Kidney tubule cell (primary cell): ENCODE measurements at regions not wholly inside any gene's neighbourhood (a gene's known extent, or its start where the extent isn't known, plus 50 kb on each side); places are given as distances from the start of the nearest gene placed in this dataset.

Experiments
- DNase-seq: peaks from one replicate; pipeline ENCODE4 v3.0.0-alpha.2; 2018; ENCODE audit warnings: low spot score

DNA sequence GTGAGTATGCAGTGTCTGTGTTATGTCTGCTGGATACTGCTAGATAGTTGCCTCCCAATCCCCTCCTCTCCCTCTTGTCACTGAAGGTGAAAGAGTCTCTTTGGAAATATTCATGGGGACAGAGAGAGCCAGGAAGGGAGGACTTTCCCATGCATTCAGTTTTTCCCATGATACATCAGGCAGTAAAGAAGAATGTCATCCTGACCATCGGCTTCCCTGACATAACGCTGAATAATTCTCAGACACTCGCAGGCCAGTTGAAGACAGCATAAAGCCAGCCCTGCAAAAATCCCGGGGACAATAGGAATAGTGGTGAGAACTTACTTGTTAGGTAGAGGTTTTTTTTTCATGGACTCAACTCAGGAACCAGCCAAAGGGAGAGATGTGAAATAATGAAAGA lies 58.1 kb downstream of the KLF4 start:
- no peak for DNase-seq

DNA sequence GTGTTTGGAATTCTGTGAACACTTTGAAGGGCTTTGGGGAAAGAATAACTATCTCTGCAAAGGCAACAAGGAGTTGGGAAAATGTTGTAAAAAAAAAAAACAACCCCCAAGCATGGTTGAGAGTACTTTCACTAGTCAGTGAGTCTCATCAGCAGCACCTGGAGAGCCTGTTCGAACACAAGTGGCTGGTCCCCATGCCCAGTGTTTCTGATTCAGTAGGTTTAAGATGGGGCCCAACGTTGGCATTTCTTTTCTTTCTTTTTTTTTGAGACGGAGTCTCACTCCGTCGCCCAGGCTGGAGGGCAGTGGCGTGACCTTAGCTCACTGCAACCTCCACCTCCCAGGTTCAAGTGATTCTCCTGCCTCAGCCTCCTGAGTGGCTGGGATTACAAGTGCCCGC lies 59.5 kb downstream of the KLF4 start:
- no peak for DNase-seq

DNA sequence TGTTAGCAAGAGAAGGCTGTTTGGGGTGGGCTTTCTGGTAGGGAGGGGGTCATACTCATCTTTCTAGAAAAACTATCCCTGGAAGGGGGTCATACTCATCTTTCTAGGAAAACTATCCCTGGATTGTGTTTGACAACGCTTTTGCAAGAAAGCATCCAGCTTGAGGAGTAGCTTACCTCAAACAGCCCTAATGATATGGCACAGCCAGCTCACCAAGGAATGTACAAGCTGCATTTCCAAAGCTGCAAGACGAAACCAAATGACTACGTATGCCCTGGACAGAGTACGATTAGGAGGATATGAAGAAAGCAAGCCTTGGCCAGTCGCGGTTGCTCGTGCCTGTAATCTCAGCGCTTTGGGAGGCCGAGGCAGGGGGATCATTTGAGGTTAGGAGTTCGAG lies 63.4 kb downstream of the KLF4 start:
- DNase-seq: no peak

DNA sequence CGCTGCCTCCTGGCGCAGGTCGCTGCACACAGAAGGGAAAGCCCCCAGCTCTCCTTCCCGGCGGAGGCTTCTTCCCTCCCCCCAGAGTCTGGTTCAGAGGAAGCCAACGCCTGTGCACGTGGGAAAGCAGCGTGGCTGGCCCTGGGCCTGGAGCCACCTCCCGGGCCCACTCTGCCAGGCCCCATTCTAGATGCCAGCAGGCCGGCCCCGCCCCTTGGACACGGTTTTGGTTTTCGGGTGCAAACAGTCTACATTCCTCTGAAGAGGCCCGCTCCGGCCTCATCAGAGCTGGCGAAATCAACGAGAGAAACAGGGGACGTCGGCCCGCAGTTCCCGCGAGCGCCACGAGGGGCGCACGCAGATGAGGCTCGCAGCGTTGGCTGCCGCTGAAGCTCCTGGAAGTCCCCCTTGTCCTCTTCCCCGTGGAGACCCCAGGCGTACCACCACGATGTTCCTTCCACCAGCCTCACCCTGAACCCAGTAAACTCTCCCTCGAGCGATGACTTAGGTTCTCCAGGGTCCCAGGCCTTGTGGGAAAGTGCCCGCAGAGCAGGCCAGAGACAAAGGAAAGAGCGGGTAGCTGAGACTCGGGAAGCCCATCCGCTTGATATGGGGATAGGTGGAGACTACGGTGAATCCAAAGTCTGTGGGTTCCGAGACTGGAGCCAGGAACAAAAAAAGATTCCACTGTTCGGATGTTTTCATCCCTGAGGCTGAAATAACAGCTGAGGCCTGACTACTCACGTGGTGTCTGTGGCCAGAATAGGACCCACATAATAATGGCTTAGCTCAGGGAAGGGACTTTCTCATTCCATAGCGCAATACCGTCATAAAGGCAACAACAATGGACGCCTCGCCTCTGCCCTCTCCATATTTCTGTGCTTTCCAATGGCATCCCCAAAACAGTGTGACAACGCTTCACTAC lies 64.2 kb downstream of the KLF4 start:
- DNase-seq: peak; percentile 77

DNA sequence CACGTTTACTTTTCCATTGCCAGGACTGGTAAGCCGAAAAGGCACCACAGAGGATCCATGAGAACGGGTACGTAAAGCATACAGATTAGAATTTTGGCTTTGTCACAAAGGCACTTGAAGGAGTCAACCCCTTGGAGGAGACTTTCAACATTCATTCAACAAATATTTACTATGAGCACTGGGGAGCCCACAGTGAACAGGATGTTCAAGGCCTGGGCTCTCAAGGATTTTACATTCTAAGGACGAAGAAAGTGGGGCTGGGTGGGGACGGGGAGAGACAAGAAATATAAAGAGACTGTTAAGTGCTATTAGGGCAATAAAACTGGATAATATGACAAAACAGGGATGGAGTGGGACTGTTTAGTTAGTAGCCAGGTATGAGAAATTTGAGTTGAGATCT lies 66.0 kb downstream of the KLF4 start:
- DNase-seq: no peak

DNA sequence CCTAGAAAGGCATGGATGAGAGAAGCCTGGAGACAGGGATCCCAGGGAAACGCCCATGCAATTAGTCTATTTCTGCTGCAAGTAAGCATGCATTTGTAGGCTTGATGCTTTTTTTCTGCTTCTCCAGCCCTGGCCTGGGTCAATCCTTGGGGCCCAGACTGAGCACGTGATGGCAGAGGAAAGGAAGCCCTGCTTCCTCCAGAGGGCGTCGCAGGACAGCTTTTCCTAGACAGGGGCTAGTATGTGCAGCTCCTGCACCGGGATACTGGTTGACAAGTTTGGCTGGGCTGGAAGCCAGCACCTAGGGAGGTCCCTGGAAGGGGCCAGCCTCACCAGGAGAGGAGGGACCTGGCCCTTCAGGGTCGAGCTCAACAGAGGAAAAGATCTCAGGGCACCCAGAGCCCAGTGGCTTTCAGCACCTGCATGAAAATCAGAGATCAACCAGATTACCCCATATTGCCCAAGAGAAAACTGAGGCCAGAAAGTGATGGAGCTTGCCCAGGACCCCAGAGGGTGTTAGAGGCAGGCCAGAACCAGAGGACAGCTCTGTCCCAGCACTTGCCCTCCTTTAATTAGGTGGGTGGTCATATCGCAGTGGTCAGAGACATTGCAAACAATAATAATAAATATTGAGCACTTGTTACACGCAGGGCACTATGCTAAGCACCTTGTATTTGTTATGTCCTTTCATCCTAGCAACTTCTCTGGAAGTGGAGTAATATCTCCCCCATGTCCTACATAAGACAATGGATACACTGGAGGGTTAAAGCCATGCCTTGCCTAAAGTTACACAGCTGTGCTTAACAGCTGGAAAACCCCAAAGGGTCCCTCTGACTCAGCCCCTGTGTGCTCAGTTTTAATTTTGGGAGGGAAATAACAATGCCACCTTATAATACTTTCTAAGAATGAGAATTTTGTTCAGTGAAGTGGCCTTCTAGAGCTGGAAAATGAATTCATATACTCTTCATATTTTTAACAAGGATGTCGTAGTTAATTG lies 67.1 kb downstream of the KLF4 start:
- DNase-seq: peak; percentile 73

DNA sequence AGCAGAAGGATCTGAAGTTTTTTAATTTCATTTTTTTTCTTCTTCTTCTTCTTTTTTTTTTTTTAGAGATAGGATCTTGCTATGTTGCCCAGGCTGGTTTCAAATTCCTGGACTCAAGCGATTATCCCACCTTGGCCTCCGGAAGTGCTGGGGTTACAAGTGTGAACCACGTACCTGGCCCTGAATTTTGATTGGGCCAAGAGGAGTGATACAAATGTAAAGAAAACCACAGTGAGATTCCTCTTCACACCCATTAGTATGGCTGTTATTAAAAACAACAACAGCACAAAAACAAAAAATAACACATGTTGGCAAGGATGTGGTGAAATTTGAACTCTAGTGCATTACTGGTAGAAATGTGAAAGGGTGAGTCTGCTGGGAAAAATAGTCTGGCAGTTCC lies 79.1 kb downstream of the KLF4 start:
- no peak for DNase-seq

DNA sequence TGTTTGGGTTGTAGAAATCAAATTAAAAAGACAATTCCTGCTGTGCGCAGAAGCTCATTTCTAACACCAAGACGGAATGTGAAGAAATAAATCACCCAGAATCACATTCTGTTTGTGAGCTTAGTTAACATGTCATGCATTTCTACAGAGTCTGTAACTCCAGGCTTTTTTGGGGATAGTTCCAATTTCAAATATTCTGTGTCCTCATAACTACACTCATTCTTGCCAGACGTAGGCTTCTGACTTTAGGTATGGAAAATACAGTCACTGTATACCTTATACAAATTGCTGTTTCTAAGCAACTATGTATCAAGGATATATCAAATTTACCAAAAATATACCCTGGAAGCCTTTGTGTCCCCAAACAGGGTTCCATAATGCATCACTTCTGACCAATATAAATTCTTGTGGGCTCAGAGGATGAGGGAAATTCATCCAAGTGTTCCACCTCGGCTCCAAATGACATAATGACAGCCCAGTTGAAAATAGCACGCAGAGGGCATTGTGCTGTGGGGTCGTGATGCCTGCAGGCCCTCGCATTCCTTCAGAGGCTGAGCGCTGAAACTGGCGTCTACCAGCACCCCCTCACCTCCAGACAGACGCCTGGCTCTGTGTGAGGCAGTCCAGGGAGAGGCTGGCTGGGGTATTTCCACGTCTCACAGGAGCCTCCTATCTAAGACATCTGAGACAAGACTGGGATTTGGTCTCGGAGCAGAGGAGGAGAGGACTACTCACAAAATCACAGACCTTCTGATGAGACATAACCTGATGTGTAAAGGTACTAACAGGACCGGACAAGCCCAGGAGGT lies 79.8 kb downstream of the KLF4 start:
- DNase-seq: no peak

DNA sequence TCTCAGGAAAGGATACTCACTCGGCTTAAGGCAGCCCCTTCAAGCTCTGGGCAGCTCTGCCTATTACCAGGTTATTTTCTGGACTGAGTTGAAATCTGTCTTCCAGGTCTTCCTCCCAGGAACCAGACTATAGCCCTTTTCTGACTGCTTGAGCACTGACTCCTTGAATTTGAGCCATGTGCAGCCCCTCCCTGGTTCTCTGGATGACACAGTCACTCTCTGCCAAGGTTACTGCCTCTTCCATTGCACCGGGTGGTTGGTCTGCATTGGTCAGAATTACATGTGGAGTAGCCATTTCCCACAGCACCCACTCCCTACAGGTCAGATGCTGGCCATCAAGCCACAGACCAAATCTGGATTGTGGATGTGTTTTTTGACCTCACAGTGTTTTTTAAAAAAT lies 81.9 kb downstream of the KLF4 start:
- no peak for DNase-seq

DNA sequence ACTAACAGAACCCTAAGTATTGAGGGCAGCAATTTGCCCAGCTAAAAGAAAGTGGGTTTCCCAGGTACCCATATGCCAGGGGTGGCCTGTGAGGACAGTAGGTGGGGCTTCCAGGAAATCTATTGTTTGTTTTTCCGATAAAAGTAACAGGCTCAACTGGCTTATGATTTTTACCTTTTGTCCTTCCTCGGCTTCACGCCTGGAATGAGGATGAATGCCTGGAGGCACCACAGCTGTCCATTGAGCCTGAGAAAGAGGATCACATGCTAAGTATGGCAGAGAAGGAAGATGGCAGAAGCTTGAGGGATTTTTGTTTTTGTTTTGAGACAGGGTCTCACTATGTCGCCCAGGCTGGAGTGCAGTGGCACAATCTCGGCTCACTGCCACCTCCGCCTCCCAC lies 84.1 kb downstream of the KLF4 start:
- no peak for DNase-seq

DNA sequence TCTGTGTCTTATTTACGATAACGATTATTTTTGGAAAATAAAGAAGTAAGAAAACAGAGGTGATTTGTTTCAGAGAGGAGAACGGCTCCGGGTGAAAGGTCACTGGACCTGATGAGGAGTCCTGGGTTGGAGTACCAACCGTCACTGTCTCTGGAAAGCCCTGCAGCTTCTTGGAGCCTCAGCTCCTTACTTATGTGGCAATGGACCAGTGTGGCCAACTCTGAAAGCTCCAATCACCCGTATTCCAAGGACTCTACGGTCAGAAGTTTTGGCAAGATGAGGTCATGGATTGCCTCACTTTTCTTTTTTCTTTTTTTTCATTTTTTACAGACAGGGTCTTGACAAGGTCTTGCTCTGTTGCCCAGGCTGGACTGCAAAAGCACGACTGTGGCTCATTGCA lies 84.8 kb downstream of the KLF4 start:
- DNase-seq: no peak

DNA sequence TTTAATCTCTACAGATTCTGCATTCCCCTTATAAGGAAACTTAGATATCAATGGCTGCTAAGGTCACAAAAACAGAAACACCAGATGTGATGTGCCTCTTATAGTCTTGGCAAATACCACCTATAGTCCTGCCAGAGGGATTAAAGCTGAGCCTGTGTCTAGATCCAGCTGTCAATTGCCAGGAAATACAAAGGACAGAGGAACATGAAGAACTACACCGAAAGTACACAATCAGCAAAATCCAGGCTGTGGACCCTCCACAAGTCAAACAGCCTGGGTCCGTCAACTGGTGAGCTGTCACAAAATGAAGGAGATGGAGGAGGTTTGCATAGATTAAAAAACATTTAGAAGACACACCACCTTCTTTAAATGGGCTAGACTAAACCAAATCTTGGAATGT lies 85.4 kb downstream of the KLF4 start:
- no peak for DNase-seq

DNA sequence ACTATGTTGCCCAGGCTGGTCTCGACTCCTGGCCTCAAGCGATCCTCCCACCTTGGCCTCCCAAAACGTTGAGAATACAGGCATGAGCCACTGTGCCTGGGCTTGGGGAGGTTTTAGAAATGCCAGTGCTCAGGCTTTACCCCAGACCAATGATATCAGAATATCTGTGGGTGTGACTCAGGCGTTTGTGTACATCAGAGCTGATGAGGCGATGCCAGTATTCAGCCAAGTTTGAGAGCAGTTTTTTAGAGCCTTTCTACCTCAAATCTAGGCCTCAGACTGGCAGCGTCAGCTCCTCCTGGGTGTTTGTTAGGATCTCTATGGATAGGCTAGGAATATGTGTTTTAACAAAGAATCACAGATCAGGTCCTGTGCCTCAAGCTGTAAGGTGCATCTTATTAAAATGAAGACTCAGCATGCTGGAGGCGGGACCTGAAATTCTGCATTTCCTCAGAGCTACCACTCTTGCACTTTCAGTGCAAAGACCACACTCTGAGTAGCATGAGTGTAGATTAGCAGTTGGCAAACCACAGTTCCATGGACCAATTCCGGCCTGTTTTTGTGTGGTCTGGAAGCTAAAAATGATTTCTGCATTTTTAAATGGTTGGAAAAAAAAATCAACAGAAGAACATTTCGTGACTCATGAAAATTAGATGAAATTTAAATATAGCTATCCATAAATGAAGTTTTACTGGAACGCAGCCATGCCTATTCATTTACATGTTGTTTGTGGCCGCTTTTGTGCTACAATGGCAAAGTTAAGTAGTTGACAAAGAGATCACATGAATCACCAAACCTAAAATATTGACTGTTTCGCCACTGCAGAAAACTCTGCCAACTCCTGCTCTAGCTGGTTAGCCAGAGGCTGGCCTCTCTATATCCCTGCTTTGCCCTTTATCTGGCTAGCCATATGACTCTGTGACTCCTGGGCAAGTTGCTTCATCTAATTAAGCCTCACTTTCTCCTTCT lies 92.2 kb downstream of the KLF4 start:
- no peak for DNase-seq

DNA sequence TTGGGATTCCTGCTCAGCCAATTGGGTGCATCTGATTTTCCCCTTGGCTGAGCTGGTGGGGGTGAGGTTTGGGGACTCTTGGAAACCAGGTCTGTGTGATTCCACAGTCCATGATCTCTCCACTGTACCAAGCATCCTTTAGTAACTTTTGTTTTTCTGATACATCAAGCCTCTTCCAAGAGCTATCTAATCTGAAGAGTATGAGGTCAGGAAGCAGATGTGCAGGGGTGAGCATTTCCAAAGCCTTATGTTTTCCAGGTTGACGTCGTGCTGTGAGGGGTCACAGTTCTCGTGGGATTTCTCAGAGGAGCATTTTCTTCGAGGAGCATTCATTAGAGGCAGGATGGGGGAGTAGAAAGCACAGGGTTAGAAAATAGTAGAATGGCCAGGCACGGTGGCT lies 95.3 kb downstream of the KLF4 start:
- peak; percentile 15 for DNase-seq

DNA sequence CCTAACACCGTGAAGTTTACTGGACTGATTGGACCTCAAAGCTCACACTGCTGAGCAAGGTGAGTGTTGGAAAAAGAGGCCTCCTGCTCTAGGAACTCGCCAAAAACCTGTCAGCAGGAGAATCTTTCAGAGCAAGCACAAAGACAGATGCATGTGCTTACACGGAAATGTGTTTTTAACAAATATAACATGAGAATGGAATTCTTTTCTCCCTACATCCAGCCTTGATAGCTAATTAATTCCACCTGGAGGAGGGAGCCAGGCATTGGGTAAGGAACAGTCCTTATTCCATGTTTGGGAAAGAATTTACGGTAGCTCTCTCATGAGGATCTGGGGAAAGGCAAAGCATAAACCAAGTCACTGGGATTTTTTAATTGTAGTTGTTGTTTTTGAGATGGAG lies 98.8 kb downstream of the KLF4 start:
- no peak for DNase-seq

DNA sequence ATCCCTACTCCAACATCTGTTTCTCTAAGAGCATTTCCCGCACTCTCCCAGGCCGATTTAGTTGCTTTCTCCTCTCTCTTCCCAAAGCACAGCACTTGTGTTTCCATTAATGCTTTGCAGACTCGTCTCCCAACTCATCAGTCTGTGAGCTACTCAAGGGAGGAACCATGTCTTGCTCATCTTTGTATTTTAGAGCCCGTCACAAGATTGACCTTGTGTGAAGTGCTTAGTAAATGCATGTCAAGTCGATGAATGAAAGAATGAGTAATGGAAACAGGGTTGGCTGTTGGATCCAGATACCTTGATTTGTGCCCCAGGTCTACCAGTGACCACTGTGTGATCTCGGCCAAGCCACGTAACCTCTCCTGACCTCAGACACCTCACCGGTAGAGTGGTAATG lies 99.3 kb downstream of the KLF4 start:
- no peak for DNase-seq

DNA sequence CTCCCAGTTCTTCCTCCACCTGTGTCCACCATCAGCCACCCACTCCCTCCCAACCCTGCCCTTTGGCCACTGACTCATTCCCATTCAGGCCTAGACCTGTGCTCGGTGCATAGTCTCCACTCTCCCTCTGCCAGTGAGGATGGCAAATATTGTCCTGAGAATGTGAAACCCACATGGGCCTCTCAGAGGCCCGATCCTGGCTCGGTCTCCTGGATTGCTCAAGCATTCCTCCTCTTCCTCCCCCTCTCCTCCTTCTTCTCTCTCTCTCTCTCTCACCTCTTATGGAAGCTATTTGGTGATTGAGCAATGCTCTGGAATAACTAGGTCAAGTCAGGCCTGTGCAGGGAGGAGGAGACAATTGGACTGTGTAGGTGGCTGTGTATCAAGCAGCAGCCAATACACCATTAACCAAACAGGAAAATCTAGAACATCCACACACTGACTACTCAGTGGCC lies 99.9 kb downstream of the KLF4 start:
- peak; percentile 74 for DNase-seq

DNA sequence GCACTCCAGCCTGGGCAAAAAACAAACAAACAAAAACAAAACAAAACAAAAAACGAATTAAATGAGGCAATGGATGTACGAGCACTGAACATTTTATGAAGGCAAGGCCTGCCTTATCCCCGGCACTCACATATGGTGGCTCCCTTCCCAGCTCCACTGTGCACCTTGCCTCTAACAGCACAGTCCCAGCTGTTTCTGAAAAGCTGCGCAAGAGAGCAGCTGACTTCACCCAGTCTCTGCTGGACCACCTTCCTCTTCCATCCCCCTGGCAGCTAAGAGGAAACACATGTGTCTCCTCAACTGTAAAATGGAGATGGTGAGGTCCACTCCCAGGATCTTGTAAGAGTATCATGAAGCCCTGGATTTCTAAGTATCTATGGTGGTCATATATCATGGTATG lies 100.7 kb downstream of the KLF4 start:
- DNase-seq: no peak

DNA sequence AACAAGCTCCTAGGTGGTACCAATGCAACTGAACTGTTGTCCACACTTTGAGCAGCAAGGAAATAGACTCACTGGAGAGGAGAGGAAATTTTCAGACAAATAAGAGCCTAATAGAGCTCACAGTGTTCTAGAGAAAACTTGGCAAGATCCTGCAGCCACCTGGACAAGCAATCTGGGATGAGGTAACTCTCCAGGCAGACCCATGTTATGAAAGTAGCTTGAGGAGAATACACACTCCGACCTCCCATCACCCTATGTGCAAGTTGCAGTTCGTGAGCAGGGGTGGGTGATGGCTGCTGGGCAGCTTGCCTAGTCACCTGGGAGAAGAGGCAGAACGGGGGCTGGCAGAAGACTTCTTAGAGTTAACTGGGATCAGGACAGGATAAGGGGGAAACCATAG lies 102.2 kb downstream of the KLF4 start:
- DNase-seq: no peak

DNA sequence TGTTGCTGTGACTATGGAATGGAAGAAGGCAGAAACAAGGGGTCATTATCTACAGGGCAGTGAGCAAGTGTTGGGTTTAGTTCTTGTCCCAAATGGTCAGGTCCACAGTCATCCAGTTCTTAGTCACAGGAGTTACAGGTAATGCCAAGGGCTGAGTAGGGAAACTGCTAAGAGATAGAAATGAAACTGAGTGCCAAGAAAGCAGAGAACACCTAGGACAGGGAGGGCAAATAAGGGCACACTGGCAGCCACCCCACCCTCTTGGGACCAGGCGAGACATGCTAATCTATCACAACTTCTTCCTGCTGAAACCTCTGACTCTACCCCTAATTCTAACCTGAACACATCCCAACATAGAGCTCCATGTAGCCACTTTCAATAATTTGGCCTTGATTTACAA lies 103.2 kb downstream of the KLF4 start:
- DNase-seq: no peak
